Fibroblast of the aortic adventitia (primary cell): ENCODE measurements at regions not wholly inside any gene's neighbourhood (a gene's known extent, or its start where the extent isn't known, plus 50 kb on each side); places are given as distances from the start of the nearest gene placed in this dataset.

Experiments
- DNase-seq: peaks from one replicate; pipeline ENCODE4 v3.0.0-alpha.2; 2010; ENCODE audit warnings: low read depth
- H3K4me3 ChIP-seq: 2 replicates; pipeline ENCODE4 v1.5.1; 2011; ENCODE audit warnings: low read depth, mild to moderate bottlenecking, control low read depth, low read length, moderate library complexity
- TF ChIP-seq, protein P1 (sequence below): IDR thresholded peaks from 2 replicates; pipeline ENCODE4 v1.5.1; 2011; ENCODE audit warnings: mild to moderate bottlenecking, low read length, control low read depth, inconsistent platforms; ENCODE audit not compliant: insufficient read depth

GRCh38 chr12:59858508-59859170 is 262.8 kb downstream of the SLC16A7 start:
- H3K4me3 ChIP-seq: no peak overlapping the region
- DNase-seq: no peak
- TF ChIP-seq, protein P1, sequence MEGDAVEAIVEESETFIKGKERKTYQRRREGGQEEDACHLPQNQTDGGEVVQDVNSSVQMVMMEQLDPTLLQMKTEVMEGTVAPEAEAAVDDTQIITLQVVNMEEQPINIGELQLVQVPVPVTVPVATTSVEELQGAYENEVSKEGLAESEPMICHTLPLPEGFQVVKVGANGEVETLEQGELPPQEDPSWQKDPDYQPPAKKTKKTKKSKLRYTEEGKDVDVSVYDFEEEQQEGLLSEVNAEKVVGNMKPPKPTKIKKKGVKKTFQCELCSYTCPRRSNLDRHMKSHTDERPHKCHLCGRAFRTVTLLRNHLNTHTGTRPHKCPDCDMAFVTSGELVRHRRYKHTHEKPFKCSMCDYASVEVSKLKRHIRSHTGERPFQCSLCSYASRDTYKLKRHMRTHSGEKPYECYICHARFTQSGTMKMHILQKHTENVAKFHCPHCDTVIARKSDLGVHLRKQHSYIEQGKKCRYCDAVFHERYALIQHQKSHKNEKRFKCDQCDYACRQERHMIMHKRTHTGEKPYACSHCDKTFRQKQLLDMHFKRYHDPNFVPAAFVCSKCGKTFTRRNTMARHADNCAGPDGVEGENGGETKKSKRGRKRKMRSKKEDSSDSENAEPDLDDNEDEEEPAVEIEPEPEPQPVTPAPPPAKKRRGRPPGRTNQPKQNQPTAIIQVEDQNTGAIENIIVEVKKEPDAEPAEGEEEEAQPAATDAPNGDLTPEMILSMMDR: no peak

GRCh38 chr12:59859171-59859510 is 263.3 kb downstream of the SLC16A7 start:
- no peak overlapping the region for H3K4me3 ChIP-seq
- TF ChIP-seq, protein P1: no peak
- DNase-seq: no peak

- TF ChIP-seq, protein P1: no peak
- H3K4me3 ChIP-seq: no peak overlapping the region
- DNase-seq: no peak
These were observed 265.8 kb downstream of the SLC16A7 start for GRCh38 chr12:59861635-59862034.

DNA sequence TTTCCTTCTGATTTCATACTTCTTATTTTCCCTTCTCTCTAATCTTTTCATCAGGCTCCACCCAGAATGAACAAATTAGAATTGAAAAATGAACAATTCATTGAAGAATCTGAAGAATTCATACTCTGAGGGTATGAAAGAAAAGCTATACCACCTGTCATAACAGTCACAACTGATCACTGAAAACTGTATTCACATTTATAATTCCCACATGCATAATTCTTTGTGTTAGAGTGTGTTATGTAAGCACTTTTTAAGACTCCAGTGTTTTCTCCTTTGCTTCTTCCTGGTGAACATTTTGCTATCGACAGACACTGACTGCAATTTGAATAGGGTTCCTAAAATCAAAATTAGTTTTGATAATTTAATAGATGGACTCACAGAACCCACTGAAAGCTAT is 271.2 kb downstream of the SLC16A7 start:
- TF ChIP-seq, protein P1: no peak
- DNase-seq: no peak
- no peak overlapping the region for H3K4me3 ChIP-seq

- no peak for DNase-seq
- H3K4me3 ChIP-seq: no peak overlapping the region
- TF ChIP-seq, protein P1: no peak
These were observed 271.9 kb downstream of the SLC16A7 start for GRCh38 chr12:59867689-59868088.

GRCh38 chr12:59871779-59872178 is 275.9 kb downstream of the SLC16A7 start:
- TF ChIP-seq, protein P1: no peak
- DNase-seq: no peak

GRCh38 chr12:59873136-59873535 is 277.3 kb downstream of the SLC16A7 start:
- H3K4me3 ChIP-seq: no peak overlapping the region
- TF ChIP-seq, protein P1: no peak
- no peak for DNase-seq

More at GRCh38 chr12:59871779-59872178, 275.9 kb downstream of the SLC16A7 start:
- H3K4me3 ChIP-seq: no peak overlapping the region
